Liver (tissue), 8 donors: ENCODE measurements at regions not wholly inside any gene's neighbourhood (a gene's known extent, or its start where the extent isn't known, plus 50 kb on each side); places are given as distances from the start of the nearest gene placed in this dataset.

Experiments used
- DNase-seq: peaks from one replicate; pipeline ENCODE4 v3.0.0-alpha.2; 2017; ENCODE audit warnings: low spot score
- H3K27ac ChIP-seq, 2 donors: one replicate each; pipeline ENCODE4 v1.7.0; 2013; ENCODE audit warnings: inconsistent platforms in 2 of 2, low read length in 2 of 2, control low read depth in 1 of 2, low read depth in 1 of 2, mild to moderate bottlenecking in 1 of 2
- H3K27me3 ChIP-seq, 4 donors: one replicate each; pipeline versions ENCODE4 v1.6.1 to v1.7.0; 2013; ENCODE audit warnings: low read length in 3 of 4, inconsistent platforms in 1 of 4, mild to moderate bottlenecking in 1 of 4, moderate library complexity in 1 of 4; ENCODE audit not compliant: control insufficient read depth in 4 of 4, insufficient read depth in 4 of 4
- H3K36me3 ChIP-seq, 4 donors: one replicate each; pipeline versions ENCODE4 v1.6.1 to v1.7.0; 2013; ENCODE audit warnings: low read length in 3 of 4, mild to moderate bottlenecking in 3 of 4, low read depth in 1 of 4, moderate library complexity in 1 of 4; ENCODE audit not compliant: control insufficient read depth in 4 of 4, insufficient read depth in 3 of 4
- H3K4me1 ChIP-seq, 4 donors: one replicate each; pipeline versions ENCODE4 v1.6.1 to v1.7.0; 2013; ENCODE audit warnings: low read length in 3 of 4, mild to moderate bottlenecking in 3 of 4, moderate library complexity in 1 of 4; ENCODE audit not compliant: control insufficient read depth in 4 of 4, insufficient read depth in 4 of 4
- H3K4me3 ChIP-seq, 3 donors: one replicate each; pipeline versions ENCODE4 v1.6.1 to v1.7.0; 2013; ENCODE audit warnings: low read length in 3 of 3, control low read depth in 1 of 3, low read depth in 1 of 3, mild to moderate bottlenecking in 1 of 3
- H3K9ac ChIP-seq, 2 donors: one replicate each; pipeline ENCODE4 v1.7.0; 2013; ENCODE audit warnings: low read length in 2 of 2, mild to moderate bottlenecking in 2 of 2, moderate library complexity in 2 of 2, control low read depth in 1 of 2, low read depth in 1 of 2
- H3K9me3 ChIP-seq, 4 donors: one replicate each; pipeline versions ENCODE4 v1.6.1 to v1.7.0; 2013; ENCODE audit warnings: low read length in 3 of 4; ENCODE audit not compliant: control insufficient read depth in 4 of 4
- CTCF ChIP-seq: fragments of 150-350 bp; IDR thresholded peaks from 2 replicates; pipeline ENCODE4 v1.5.1; 2017; ENCODE audit warnings: improper control_type of control experiment, low read depth, low read length; ENCODE audit not compliant: missing input control
- EGR1 ChIP-seq, 2 donors: IDR thresholded peaks; 2 replicates each; pipeline ENCODE4 v1.6.1; 2016 to 2018; ENCODE audit warnings: antibody characterized with exemption in 2 of 2, low read depth in 2 of 2
- FOXA1 ChIP-seq: IDR thresholded peaks from 2 replicates; pipeline ENCODE4 v1.6.1; 2016; ENCODE audit warnings: antibody characterized with exemption
- FOXA2 ChIP-seq: IDR thresholded peaks from 2 replicates; pipeline ENCODE4 v1.6.1; 2016; ENCODE audit warnings: antibody characterized with exemption
- HNF4A ChIP-seq, 2 donors: conservative IDR thresholded peaks; 2 replicates each; pipeline ENCODE4 v1.6.1; 2016; ENCODE audit warnings: antibody characterized with exemption in 2 of 2, mild to moderate bottlenecking in 2 of 2
- HNF4G ChIP-seq: IDR thresholded peaks from 2 replicates; pipeline ENCODE4 v1.6.1; 2016; ENCODE audit warnings: antibody characterized with exemption
- NR2F2 ChIP-seq: IDR thresholded peaks from 2 replicates; pipeline ENCODE4 v1.6.1; 2016; ENCODE audit warnings: antibody characterized with exemption
- RXRA ChIP-seq, 2 donors: IDR thresholded peaks; 2 replicates each; pipeline ENCODE4 v1.6.1; 2017 to 2018; ENCODE audit warnings: antibody characterized with exemption in 2 of 2, mild to moderate bottlenecking in 1 of 2
- SP1 ChIP-seq: IDR thresholded peaks from 2 replicates; pipeline ENCODE4 v1.6.1; 2018; ENCODE audit warnings: antibody characterized with exemption, mild to moderate bottlenecking
- TAF1 ChIP-seq: conservative IDR thresholded peaks from 2 replicates; pipeline ENCODE4 v1.6.1; 2016; ENCODE audit warnings: antibody characterized with exemption, mild to moderate bottlenecking
- YY1 ChIP-seq: IDR thresholded peaks from 2 replicates; pipeline ENCODE4 v1.6.1; 2016; ENCODE audit warnings: antibody characterized with exemption, mild to moderate bottlenecking
- ZBTB33 ChIP-seq: IDR thresholded peaks from 2 replicates; pipeline ENCODE4 v1.6.1; 2016; ENCODE audit warnings: antibody characterized with exemption
- WGBS: extraction: QIAGEN DNeasy Blood & Tissue Kit; methylation state at CpG from one replicate; pipeline ENCODE4 v1.1.7; 2013; 5-methylcytosine and 5-hydroxymethylcytosine counted together
- TF ChIP-seq, protein P1 (sequence below): IDR thresholded peaks from 2 replicates; pipeline ENCODE4 v1.6.1; 2016; ENCODE audit warnings: antibody characterized with exemption
- TF ChIP-seq, protein P2 (sequence below): IDR thresholded peaks from 2 replicates; pipeline ENCODE4 v1.6.1; 2016; ENCODE audit warnings: antibody characterized with exemption
- TF ChIP-seq, protein P3 (sequence below): IDR thresholded peaks from 2 replicates; pipeline ENCODE4 v1.6.1; 2016; ENCODE audit warnings: antibody characterized with exemption, mild to moderate bottlenecking
- donor health status: healthy.
- donor health status: healthy.
- donor health status: healthy.
- donor health status: healthy.
- donor health status: healthy.

DNA sequence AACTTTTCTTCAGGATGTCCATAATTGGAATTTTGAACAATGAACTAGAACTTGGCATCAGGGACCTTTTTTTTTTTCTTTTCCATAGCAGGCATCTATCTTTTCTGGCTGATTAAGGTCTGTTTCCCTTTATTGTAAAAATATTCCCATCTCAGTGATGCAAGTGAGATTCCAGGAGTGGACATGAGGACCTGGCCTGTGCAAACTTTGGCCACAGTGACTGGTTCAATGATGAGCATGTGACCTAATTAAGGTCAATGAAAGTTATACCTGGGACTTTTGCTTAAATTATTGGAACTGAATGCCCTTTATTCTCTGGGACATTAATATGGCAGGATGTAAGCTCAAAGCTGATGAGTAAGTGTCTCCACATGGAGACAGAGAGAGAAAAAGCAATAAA lies 83.8 kb downstream of the DIO2 start:
- H3K27ac ChIP-seq, result no peak overlapping the region
- TF ChIP-seq HNF4G (no peak), ZBTB33 (no peak), NR2F2 (no peak), TAF1 (no peak), YY1 (no peak), FOXA2 (no peak), CTCF (no peak), FOXA1 (no peak), RXRA (IDR thresholded peaks at IDR 0.05) (no peak)
- TF ChIP-seq, protein P1, sequence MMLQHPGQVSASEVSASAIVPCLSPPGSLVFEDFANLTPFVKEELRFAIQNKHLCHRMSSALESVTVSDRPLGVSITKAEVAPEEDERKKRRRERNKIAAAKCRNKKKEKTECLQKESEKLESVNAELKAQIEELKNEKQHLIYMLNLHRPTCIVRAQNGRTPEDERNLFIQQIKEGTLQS, result no peak
- TF ChIP-seq, protein P2, sequence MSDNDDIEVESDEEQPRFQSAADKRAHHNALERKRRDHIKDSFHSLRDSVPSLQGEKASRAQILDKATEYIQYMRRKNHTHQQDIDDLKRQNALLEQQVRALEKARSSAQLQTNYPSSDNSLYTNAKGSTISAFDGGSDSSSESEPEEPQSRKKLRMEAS, result no peak
- TF ChIP-seq, protein P3, sequence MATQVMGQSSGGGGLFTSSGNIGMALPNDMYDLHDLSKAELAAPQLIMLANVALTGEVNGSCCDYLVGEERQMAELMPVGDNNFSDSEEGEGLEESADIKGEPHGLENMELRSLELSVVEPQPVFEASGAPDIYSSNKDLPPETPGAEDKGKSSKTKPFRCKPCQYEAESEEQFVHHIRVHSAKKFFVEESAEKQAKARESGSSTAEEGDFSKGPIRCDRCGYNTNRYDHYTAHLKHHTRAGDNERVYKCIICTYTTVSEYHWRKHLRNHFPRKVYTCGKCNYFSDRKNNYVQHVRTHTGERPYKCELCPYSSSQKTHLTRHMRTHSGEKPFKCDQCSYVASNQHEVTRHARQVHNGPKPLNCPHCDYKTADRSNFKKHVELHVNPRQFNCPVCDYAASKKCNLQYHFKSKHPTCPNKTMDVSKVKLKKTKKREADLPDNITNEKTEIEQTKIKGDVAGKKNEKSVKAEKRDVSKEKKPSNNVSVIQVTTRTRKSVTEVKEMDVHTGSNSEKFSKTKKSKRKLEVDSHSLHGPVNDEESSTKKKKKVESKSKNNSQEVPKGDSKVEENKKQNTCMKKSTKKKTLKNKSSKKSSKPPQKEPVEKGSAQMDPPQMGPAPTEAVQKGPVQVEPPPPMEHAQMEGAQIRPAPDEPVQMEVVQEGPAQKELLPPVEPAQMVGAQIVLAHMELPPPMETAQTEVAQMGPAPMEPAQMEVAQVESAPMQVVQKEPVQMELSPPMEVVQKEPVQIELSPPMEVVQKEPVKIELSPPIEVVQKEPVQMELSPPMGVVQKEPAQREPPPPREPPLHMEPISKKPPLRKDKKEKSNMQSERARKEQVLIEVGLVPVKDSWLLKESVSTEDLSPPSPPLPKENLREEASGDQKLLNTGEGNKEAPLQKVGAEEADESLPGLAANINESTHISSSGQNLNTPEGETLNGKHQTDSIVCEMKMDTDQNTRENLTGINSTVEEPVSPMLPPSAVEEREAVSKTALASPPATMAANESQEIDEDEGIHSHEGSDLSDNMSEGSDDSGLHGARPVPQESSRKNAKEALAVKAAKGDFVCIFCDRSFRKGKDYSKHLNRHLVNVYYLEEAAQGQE, result no peak
- DNase-seq, result no peak

DNA sequence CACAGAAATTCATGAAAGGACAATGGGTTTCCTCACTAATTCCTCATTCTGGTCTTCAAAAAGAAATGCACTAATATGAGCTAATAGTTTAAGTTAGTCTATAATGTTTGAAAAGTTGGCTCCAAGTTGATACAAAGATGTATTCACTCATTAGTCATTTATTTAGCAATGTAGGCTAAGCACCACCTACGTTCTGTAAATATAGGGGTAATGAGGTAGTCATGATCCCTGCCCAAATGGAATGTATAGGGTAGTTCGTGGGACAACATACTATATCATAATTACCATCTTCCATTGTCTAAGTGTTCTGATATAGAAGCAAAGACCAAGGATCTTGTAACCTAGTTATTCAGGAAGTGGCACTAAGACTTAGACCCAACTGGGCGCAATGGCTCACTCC lies 86.5 kb downstream of the DIO2 start:
- Histone ChIP-seq H3K4me1 (no peaks in the 10 kb centered on the region), H3K9me3 (no peaks in the 10 kb centered on the region), H3K36me3 (no peaks in the 10 kb centered on the region), H3K9ac (no peak overlapping the region), H3K4me3 (no peak overlapping the region), H3K27ac (no peak overlapping the region), H3K27me3 (no peaks in the 10 kb centered on the region)
- 58% methylated on average over 3 of the region's 3 CpGs for WGBS
- TF ChIP-seq HNF4A (conservative IDR thresholded peaks at IDR 0.05) (no peak), CTCF (no peak), FOXA2 (no peak), FOXA1 (no peak), HNF4G (no peak), RXRA (IDR thresholded peaks at IDR 0.05) (no peak), SP1 (no peak), EGR1 (IDR thresholded peaks at IDR 0.05; ENCODE audit: low read depth in 2 of 2) (no peak)
- TF ChIP-seq, protein P1, result no peak
- TF ChIP-seq, protein P3, result no peak
- TF ChIP-seq, protein P2, result no peak
- no peak for DNase-seq

More for the DNA sequence above, 83.8 kb downstream of the DIO2 start:
- Histone ChIP-seq H3K9ac (no peak overlapping the region), H3K4me1 (no peaks in the 10 kb centered on the region), H3K27me3 (no peaks in the 10 kb centered on the region), H3K4me3 (no peak overlapping the region), H3K9me3 (no peaks in the 10 kb centered on the region), H3K36me3 (no peaks in the 10 kb centered on the region)
